Pancreas (tissue), 10 donors: ENCODE measurements at regions not wholly inside any gene's neighbourhood (a gene's known extent, or its start where the extent isn't known, plus 50 kb on each side); places are given as distances from the start of the nearest gene placed in this dataset.
"Not testable (repeated sequence)": the region's sequence is repeated elsewhere in the genome, so short reads cannot be mapped to it uniquely, and the experiment has no call there.

Source experiments
- ATAC-seq, 4 donors: fragments of 200-7000 bp; cut with Tn5 transposase; one replicate each; pipeline versions ENCODE4 v1.8.0 to v1.9.1; 2020; ENCODE audit warnings: mild to moderate bottlenecking in 4 of 4, moderate library complexity in 4 of 4
- DNase-seq, 6 donors: peaks; one replicate each; pipeline ENCODE4 v3.0.0-alpha.2; 2020
- FAIRE-seq: peaks from 2 replicates; lab custom pipeline; 2012; peaks lifted over from hg19 to GRCh38; lab: Jason Lieb, UNC
- H3K27ac ChIP-seq, 4 donors: fragments of 200-600 bp; sonication (generic); 1 replicate in 3 of 4; 2 replicates in 1 of 4; pipeline versions ENCODE4 v1.5.0 to v1.8.0; 2020
- H3K27me3 ChIP-seq, 4 donors: fragments of 200-600 bp; one replicate each; pipeline ENCODE4 v1.8.0; 2021
- H3K36me3 ChIP-seq, 3 donors: fragments of 200-600 bp; sonication (generic) in 1 of 3; one replicate each; pipeline versions ENCODE4 v1.5.0 to v1.8.0; 2020 to 2021
- H3K4me1 ChIP-seq, 3 donors: fragments of 200-600 bp; one replicate each; pipeline ENCODE4 v1.8.0; 2021
- H3K4me3 ChIP-seq, 4 donors: fragments of 200-600 bp; sonication (generic) in 2 of 4; one replicate each; pipeline versions ENCODE4 v1.5.0 to v1.8.0; 2020 to 2021
- H3K9me3 ChIP-seq, 4 donors: fragments of 200-600 bp; one replicate each; pipeline ENCODE4 v1.8.0; 2021
- CTCF ChIP-seq, 4 donors: fragments of 200-600 bp; sonication (generic) in 3 of 4; IDR thresholded peaks; one replicate each; pipeline versions ENCODE4 v1.5.0 to v1.8.0; 2021; ENCODE audit warnings: antibody characterized with exemption in 4 of 4
- WGBS, 2 donors: extraction: QIAGEN DNeasy Blood & Tissue Kit; methylation state at CpG; one replicate each; pipeline ENCODE4 v1.1.7; 2013; 5-methylcytosine and 5-hydroxymethylcytosine counted together
- intact Hi-C, 3 donors: fragments of 100-400 bp; cut with DNase I; formaldehyde crosslinking; loops; one replicate each; pipeline versions ENCODE4 v1.11.1 to v1.14.2; 2022
- donor health status: healthy with polysubstance abuse.
- donor health status: DM: no; HTN: no; CAD: no; lungs with moderate emphysema.
- donor health status: DM: no; HTN: no; CAD: no.
- donor health status: control.
- donor health status: control.
- donor health status: Bipolar disorder and iron deficiency.
- donor health status: DM: yes; HTN: yes; CAD: no.
- donor health status: DM: no; HTN: no; CAD: no.
- donor health status: DM: no; HTN: no; CAD: no.
- donor health status: DM: yes; HTN: yes; CAD: no.

GRCh38 chr4:64727960-64728359, 318.7 kb upstream of the TECRL start:
- FAIRE-seq (no peak), DNase-seq (no peak), ATAC-seq (no peak)
- no peaks in the 10 kb centered on the region for H3K4me1 ChIP-seq
- H3K36me3 ChIP-seq = no peaks in the 10 kb centered on the region
- TF ChIP-seq CTCF (IDR thresholded peaks at IDR 0.05) = no peak
- H3K27ac ChIP-seq = no peak overlapping the region
- H3K27me3 ChIP-seq = no peaks in the 10 kb centered on the region
- intact Hi-C loops = no loop called here
- 30 to 34% methylated on average over 2 of the region's 2 CpGs for WGBS, 2 donors
- no peaks in the 10 kb centered on the region for H3K9me3 ChIP-seq
- no peak overlapping the region for H3K4me3 ChIP-seq

- H3K9me3 ChIP-seq, H3K4me1 ChIP-seq, H3K4me3 ChIP-seq, FAIRE-seq, ATAC-seq, H3K27me3 ChIP-seq, H3K36me3 ChIP-seq, H3K27ac ChIP-seq, DNase-seq, intact Hi-C loops: not testable (repeated sequence)
- 47 to 62% methylated on average over 5 of the region's 5 CpGs for WGBS, 2 donors
Measured at GRCh38 chr4:64727391-64727790, 318.1 kb upstream of the TECRL start.

- no peak for FAIRE-seq
- no peak for TF ChIP-seq CTCF (IDR thresholded peaks at IDR 0.05)
Measured at GRCh38 chr4:64724689-64725088, 315.4 kb upstream of the TECRL start.

GRCh38 chr4:64721106-64721505, 311.9 kb upstream of the TECRL start:
- ATAC-seq (no peak), FAIRE-seq (no peak)

More at GRCh38 chr4:64724689-64725088, 315.4 kb upstream of the TECRL start:
- Histone ChIP-seq H3K4me1 (no peaks in the 10 kb centered on the region), H3K36me3 (no peaks in the 10 kb centered on the region), H3K9me3 (no peaks in the 10 kb centered on the region), H3K27me3 (no peaks in the 10 kb centered on the region), H3K4me3 (no peak overlapping the region), H3K27ac (no peak overlapping the region)
- DNase-seq (peak in 1 of 6 donors; percentile 17), ATAC-seq (no peak)
- 65 to 81% methylated on average over 9 of the region's 9 CpGs for WGBS, 2 donors
- intact Hi-C loops = no loop called here

GRCh38 chr4:64718091-64718490, 308.8 kb upstream of the TECRL start:
- ATAC-seq (peak in 1 of 4 donors; percentile 38), FAIRE-seq (no peak), DNase-seq (no peak)
- Histone ChIP-seq H3K4me3 (no peak overlapping the region), H3K27me3 (no peaks in the 10 kb centered on the region), H3K36me3 (no peaks in the 10 kb centered on the region), H3K4me1 (no peaks in the 10 kb centered on the region), H3K9me3 (no peaks in the 10 kb centered on the region), H3K27ac (no peak overlapping the region)
- intact Hi-C loops = no loop called here
- 57 to 72% methylated on average over 3 of the region's 3 CpGs for WGBS, 2 donors
- TF ChIP-seq CTCF (IDR thresholded peaks at IDR 0.05) = no peak

More at GRCh38 chr4:64721106-64721505, 311.9 kb upstream of the TECRL start:
- no peak overlapping the region for H3K4me3 ChIP-seq
- H3K9me3 ChIP-seq = no peaks in the 10 kb centered on the region
- no peaks in the 10 kb centered on the region for H3K4me1 ChIP-seq
- DNase-seq = no peak
- no peak for TF ChIP-seq CTCF (IDR thresholded peaks at IDR 0.05)
- intact Hi-C loops = no loop called here
- H3K27me3 ChIP-seq = no peaks in the 10 kb centered on the region
- WGBS, 2 donors = 60 to 71% methylated on average over 3 of the region's 3 CpGs
- no peaks in the 10 kb centered on the region for H3K36me3 ChIP-seq
- no peak overlapping the region for H3K27ac ChIP-seq
